ENCODE measurements at regions not wholly inside any gene's neighbourhood (a gene's known extent, or its start where the extent isn't known, plus 50 kb on each side); places are given as distances from the start of the nearest gene placed in this dataset.

DNA sequence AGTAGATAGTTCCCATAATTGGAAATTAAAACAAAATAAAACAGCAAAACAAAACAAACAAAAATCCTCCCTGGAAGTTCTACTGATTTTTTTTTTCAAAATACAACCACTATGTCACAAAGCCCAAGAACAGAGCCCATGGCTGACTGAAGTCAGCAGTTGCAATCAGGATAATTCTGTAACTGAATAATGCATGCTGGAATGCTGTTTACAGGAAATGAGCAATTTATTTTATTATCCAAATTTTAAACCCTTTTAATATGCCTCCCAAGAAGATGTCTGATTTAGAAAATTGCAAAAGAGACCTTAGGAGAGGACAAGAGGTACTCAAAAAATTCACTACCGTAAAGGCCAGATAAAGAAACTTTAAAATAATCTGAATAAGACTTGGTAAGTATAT, 578.2 kb downstream of the TOX3 start:
- TF ChIP-seq, protein P1, sequence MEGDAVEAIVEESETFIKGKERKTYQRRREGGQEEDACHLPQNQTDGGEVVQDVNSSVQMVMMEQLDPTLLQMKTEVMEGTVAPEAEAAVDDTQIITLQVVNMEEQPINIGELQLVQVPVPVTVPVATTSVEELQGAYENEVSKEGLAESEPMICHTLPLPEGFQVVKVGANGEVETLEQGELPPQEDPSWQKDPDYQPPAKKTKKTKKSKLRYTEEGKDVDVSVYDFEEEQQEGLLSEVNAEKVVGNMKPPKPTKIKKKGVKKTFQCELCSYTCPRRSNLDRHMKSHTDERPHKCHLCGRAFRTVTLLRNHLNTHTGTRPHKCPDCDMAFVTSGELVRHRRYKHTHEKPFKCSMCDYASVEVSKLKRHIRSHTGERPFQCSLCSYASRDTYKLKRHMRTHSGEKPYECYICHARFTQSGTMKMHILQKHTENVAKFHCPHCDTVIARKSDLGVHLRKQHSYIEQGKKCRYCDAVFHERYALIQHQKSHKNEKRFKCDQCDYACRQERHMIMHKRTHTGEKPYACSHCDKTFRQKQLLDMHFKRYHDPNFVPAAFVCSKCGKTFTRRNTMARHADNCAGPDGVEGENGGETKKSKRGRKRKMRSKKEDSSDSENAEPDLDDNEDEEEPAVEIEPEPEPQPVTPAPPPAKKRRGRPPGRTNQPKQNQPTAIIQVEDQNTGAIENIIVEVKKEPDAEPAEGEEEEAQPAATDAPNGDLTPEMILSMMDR (IDR thresholded peaks at IDR 0.05; ENCODE audit: insufficient read depth, low read length) = no peak
- TF ChIP-seq, protein P2, sequence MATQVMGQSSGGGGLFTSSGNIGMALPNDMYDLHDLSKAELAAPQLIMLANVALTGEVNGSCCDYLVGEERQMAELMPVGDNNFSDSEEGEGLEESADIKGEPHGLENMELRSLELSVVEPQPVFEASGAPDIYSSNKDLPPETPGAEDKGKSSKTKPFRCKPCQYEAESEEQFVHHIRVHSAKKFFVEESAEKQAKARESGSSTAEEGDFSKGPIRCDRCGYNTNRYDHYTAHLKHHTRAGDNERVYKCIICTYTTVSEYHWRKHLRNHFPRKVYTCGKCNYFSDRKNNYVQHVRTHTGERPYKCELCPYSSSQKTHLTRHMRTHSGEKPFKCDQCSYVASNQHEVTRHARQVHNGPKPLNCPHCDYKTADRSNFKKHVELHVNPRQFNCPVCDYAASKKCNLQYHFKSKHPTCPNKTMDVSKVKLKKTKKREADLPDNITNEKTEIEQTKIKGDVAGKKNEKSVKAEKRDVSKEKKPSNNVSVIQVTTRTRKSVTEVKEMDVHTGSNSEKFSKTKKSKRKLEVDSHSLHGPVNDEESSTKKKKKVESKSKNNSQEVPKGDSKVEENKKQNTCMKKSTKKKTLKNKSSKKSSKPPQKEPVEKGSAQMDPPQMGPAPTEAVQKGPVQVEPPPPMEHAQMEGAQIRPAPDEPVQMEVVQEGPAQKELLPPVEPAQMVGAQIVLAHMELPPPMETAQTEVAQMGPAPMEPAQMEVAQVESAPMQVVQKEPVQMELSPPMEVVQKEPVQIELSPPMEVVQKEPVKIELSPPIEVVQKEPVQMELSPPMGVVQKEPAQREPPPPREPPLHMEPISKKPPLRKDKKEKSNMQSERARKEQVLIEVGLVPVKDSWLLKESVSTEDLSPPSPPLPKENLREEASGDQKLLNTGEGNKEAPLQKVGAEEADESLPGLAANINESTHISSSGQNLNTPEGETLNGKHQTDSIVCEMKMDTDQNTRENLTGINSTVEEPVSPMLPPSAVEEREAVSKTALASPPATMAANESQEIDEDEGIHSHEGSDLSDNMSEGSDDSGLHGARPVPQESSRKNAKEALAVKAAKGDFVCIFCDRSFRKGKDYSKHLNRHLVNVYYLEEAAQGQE (IDR thresholded peaks at IDR 0.05; ENCODE audit: insufficient replicate concordance, low read depth) = no peak
- TF ChIP-seq POLR2AphosphoS5 (IDR thresholded peaks at IDR 0.05; ENCODE audit: low read depth) = no peak

Measured in HL-60 (cell line).